ENCODE measurements at regions not wholly inside any gene's neighbourhood (a gene's known extent, or its start where the extent isn't known, plus 50 kb on each side); places are given as distances from the start of the nearest gene placed in this dataset.
A peak's percentile ranks its signal among the peaks of the same experiment; 100 is the strongest.

DNA sequence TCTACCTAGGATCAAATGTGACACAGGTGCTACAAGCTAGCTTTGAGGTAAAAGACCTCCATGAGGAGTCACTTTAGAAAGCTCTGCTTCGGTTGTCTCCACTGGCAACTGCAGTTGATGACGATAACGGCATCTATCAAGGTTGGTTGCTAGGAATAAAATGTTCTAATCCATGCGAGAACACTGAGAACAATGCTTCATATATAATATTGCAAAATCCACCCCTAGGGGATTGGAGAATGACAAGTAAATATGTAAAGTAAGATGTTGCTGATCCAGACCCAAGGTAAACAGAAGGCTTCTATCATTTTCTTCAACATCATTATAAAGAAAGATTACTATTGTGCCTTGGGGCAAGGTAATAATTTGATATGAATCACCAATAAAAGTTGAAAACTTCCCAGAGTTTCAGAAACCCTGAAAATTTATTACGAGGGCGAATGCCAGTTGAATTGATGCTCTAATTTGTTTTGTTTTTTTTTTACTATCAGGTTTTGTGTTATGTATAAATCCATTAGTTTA lies 1003.4 kb downstream of the CDH18 start (continued):
- TF ChIP-seq MYBL2 (IDR thresholded peaks at IDR 0.05; ENCODE audit: low read depth) (no peak), MYBL2 (CRISPR knock-in tag; IDR thresholded peaks at IDR 0.05; ENCODE audit: borderline replicate concordance) (no peak), ZNF408 (CRISPR knock-in tag; IDR thresholded peaks at IDR 0.05; ENCODE audit: low read depth) (no peak)
- TF ChIP-seq, protein P1, sequence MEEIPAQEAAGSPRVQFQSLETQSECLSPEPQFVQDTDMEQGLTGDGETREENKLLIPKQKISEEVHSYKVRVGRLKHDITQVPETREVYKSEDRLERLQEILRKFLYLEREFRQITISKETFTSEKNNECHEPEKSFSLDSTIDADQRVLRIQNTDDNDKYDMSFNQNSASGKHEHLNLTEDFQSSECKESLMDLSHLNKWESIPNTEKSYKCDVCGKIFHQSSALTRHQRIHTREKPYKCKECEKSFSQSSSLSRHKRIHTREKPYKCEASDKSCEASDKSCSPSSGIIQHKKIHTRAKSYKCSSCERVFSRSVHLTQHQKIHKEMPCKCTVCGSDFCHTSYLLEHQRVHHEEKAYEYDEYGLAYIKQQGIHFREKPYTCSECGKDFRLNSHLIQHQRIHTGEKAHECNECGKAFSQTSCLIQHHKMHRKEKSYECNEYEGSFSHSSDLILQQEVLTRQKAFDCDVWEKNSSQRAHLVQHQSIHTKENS (CRISPR knock-in tag; IDR thresholded peaks at IDR 0.05): no peak
- TF ChIP-seq, protein P2, sequence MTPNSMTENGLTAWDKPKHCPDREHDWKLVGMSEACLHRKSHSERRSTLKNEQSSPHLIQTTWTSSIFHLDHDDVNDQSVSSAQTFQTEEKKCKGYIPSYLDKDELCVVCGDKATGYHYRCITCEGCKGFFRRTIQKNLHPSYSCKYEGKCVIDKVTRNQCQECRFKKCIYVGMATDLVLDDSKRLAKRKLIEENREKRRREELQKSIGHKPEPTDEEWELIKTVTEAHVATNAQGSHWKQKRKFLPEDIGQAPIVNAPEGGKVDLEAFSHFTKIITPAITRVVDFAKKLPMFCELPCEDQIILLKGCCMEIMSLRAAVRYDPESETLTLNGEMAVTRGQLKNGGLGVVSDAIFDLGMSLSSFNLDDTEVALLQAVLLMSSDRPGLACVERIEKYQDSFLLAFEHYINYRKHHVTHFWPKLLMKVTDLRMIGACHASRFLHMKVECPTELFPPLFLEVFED (CRISPR knock-in tag; conservative IDR thresholded peaks at IDR 0.05): no peak

DNA sequence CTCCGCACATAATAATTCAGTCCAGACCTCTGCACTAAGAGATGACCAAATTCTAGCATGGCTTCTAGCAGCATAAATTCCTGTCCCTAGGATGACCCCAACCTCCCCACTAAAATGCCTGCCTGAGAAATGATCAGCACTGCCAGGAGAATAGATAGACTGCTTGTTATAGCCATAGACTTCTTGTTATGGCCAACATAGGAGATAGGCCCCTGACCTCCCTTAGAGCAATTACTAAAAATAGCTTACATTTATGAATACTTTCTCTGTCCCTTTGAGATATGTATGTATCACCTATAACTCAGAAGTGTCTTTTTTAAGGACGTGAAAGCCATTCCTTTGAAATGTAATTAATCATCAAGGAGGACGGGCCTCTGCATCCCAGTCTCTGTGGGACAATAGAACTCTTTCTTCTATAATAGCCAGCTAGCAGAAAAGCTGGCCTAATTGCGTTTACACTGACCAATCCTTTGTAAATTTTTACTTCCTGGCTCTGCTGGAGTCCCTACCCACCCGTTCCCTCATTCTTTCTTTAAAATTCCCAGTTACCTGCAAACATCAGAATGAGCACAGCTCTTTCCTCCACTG lies 1002.7 kb downstream of the CDH18 start:
- no TSS peak for BruUV-seq (replicated peaks)
- peak in 2 of 4 experiments; percentile 6 to 23 for DNase-seq (ENCODE audit: extremely low read depth in 1 of 4, low spot score in 3 of 4)
- no peaks in the 10 kb centered on the region for H3K27me3 ChIP-seq (ENCODE audit: control insufficient read depth in 2 of 2, insufficient read depth in 2 of 2, low read length in 2 of 2)
- H3K4me2 ChIP-seq (ENCODE audit: insufficient read depth, low read length): no peak overlapping the region
- FAIRE-seq: no peak
- H3K36me3 ChIP-seq (ENCODE audit: control insufficient read depth, insufficient read depth, low read length): no peaks in the 10 kb centered on the region
- no peaks in the 10 kb centered on the region for H3K9me1 ChIP-seq (ENCODE audit: control insufficient read depth, insufficient read depth, low read length)
- no peaks in the 10 kb centered on the region for H3K79me2 ChIP-seq (ENCODE audit: control insufficient read depth, insufficient read depth, low read length)
- 14% methylated on average over 5 of the region's 5 CpGs for WGBS (ENCODE audit: insufficient coverage, low coverage, missing lambda C conversion rate)
- no peaks in the 10 kb centered on the region for H3K4me1 ChIP-seq (replicated peaks in 1 of 2; ENCODE audit: control insufficient read depth in 2 of 2, insufficient read depth in 2 of 2, low read length in 2 of 2)
- no peak; the same call in 2 of the 3 replicates for ATAC-seq
- POLR2A ChIA-PET: interaction anchor here (1.0 kb wide), 1 partner anchor 12 kb away, joined by 3 read pairs; no protein-coding TSS in a partner anchor
- H2AFZ ChIP-seq (ENCODE audit: low read depth, low read length): no peak overlapping the region; the same call in 1 of the 2 replicates
- no peak overlapping the region for H3K9ac ChIP-seq (ENCODE audit: insufficient read depth in 1 of 2, low read depth in 2 of 2, low read length in 2 of 2)
- CTCF ChIA-PET (ENCODE audit: low intra/inter-chr PET ratio): no interaction called here
- no peaks in the 10 kb centered on the region for H4K20me1 ChIP-seq (replicated peaks; ENCODE audit: control insufficient read depth, insufficient read depth, low read length)
- no peaks in the 10 kb centered on the region for H3K9me3 ChIP-seq (replicated peaks; ENCODE audit: control insufficient read depth, insufficient read depth, low read depth, low read length)
- in situ Hi-C loops (cut with MboI): no loop called here
- H3K27ac ChIP-seq (ENCODE audit: extremely low read depth, low read depth, low read length): no peak overlapping the region
- H3K4me3 ChIP-seq: no peak overlapping the region
- intact Hi-C loops (cut with micrococcal nuclease): no loop called here
- TF ChIP-seq ZNF347 (CRISPR knock-in tag; IDR thresholded peaks at IDR 0.05; ENCODE audit: low read depth) (no peak), CBFA2T3 (IDR thresholded peaks at IDR 0.05) (peak; percentile 38; the same call in 1 of the 2 replicates), E2F3 (CRISPR knock-in tag; IDR thresholded peaks at IDR 0.05) (no peak), ZNF253 (CRISPR knock-in tag; conservative IDR thresholded peaks at IDR 0.05) (no peak), C11orf30 (IDR thresholded peaks at IDR 0.05; ENCODE audit: low read depth) (no peak), ZNF217 (CRISPR knock-in tag; IDR thresholded peaks at IDR 0.05) (no peak), SAFB2 (IDR thresholded peaks at IDR 0.05; ENCODE audit: borderline replicate concordance, low read depth, low read length, severe bottlenecking) (no peak), IFI16 (CRISPR knock-in tag; IDR thresholded peaks at IDR 0.05) (no peak), ZNF384 (IDR thresholded peaks at IDR 0.05; ENCODE audit: low read depth, low read length) (no peak), ELF4 (CRISPR knock-in tag; IDR thresholded peaks at IDR 0.05) (no peak), NFATC3 (IDR thresholded peaks at IDR 0.05) (no peak)
- TF ChIP-seq, protein P3, sequence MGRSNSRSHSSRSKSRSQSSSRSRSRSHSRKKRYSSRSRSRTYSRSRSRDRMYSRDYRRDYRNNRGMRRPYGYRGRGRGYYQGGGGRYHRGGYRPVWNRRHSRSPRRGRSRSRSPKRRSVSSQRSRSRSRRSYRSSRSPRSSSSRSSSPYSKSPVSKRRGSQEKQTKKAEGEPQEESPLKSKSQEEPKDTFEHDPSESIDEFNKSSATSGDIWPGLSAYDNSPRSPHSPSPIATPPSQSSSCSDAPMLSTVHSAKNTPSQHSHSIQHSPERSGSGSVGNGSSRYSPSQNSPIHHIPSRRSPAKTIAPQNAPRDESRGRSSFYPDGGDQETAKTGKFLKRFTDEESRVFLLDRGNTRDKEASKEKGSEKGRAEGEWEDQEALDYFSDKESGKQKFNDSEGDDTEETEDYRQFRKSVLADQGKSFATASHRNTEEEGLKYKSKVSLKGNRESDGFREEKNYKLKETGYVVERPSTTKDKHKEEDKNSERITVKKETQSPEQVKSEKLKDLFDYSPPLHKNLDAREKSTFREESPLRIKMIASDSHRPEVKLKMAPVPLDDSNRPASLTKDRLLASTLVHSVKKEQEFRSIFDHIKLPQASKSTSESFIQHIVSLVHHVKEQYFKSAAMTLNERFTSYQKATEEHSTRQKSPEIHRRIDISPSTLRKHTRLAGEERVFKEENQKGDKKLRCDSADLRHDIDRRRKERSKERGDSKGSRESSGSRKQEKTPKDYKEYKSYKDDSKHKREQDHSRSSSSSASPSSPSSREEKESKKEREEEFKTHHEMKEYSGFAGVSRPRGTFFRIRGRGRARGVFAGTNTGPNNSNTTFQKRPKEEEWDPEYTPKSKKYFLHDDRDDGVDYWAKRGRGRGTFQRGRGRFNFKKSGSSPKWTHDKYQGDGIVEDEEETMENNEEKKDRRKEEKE (IDR thresholded peaks at IDR 0.05; ENCODE audit: borderline replicate concordance in 1 of 2, control insufficient read depth in 1 of 2, low read depth in 2 of 2, low read length in 1 of 2): no peak
